ENCODE measurements at regions not wholly inside any gene's neighbourhood (a gene's known extent, or its start where the extent isn't known, plus 50 kb on each side); places are given as distances from the start of the nearest gene placed in this dataset.

- no peak for TF ChIP-seq CTCF (IDR thresholded peaks at IDR 0.05)
- no peak for TF ChIP-seq POLR2A (IDR thresholded peaks at IDR 0.05)
Observed at GRCh38 chr1:83530506-83530905, 468.4 kb downstream of the TTLL7 start.
